ENCODE measurements at regions not wholly inside any gene's neighbourhood (a gene's known extent, or its start where the extent isn't known, plus 50 kb on each side); places are given as distances from the start of the nearest gene placed in this dataset.

DNA sequence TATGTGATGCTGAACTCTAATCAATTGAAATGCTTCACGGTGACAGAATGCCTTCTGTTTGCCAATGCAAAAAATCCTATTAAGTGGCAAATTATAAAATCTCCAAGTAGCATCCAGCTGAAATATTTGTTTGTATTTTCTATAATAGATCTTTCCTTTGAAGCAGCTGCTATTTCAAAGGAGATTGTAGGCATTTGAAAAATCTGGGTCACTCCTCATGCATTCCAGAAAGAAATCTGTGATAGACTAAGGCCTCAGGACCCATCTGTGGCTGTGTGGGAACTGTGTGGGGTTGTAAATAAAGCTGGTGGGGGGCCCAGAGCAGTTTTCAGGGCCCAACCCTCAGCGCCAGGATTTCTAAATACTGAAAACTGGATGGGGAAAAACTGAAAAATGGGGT lies 216.9 kb upstream of the ARG1 start:
- no peak for TF ChIP-seq EZH2 (IDR thresholded peaks at IDR 0.05; ENCODE audit: borderline replicate concordance, low read length)
- TF ChIP-seq, protein P1, sequence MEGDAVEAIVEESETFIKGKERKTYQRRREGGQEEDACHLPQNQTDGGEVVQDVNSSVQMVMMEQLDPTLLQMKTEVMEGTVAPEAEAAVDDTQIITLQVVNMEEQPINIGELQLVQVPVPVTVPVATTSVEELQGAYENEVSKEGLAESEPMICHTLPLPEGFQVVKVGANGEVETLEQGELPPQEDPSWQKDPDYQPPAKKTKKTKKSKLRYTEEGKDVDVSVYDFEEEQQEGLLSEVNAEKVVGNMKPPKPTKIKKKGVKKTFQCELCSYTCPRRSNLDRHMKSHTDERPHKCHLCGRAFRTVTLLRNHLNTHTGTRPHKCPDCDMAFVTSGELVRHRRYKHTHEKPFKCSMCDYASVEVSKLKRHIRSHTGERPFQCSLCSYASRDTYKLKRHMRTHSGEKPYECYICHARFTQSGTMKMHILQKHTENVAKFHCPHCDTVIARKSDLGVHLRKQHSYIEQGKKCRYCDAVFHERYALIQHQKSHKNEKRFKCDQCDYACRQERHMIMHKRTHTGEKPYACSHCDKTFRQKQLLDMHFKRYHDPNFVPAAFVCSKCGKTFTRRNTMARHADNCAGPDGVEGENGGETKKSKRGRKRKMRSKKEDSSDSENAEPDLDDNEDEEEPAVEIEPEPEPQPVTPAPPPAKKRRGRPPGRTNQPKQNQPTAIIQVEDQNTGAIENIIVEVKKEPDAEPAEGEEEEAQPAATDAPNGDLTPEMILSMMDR (IDR thresholded peaks at IDR 0.05; ENCODE audit: low read length) = no peak

All from OCI-LY1 (cell line).